AG09319 (cell line): ENCODE measurements at regions not wholly inside any gene's neighbourhood (a gene's known extent, or its start where the extent isn't known, plus 50 kb on each side); places are given as distances from the start of the nearest gene placed in this dataset.

Experiments
- DNase-seq: peaks from one replicate; pipeline ENCODE4 v3.0.0-alpha.2; 2010; ENCODE audit warnings: low read depth; ENCODE audit errors: extremely low read depth
- TF ChIP-seq, protein P1 (sequence below): IDR thresholded peaks from 2 replicates; pipeline ENCODE4 v1.5.1; 2011; ENCODE audit warnings: low read depth, mild to moderate bottlenecking, inconsistent platforms, low read length, moderate library complexity

DNA sequence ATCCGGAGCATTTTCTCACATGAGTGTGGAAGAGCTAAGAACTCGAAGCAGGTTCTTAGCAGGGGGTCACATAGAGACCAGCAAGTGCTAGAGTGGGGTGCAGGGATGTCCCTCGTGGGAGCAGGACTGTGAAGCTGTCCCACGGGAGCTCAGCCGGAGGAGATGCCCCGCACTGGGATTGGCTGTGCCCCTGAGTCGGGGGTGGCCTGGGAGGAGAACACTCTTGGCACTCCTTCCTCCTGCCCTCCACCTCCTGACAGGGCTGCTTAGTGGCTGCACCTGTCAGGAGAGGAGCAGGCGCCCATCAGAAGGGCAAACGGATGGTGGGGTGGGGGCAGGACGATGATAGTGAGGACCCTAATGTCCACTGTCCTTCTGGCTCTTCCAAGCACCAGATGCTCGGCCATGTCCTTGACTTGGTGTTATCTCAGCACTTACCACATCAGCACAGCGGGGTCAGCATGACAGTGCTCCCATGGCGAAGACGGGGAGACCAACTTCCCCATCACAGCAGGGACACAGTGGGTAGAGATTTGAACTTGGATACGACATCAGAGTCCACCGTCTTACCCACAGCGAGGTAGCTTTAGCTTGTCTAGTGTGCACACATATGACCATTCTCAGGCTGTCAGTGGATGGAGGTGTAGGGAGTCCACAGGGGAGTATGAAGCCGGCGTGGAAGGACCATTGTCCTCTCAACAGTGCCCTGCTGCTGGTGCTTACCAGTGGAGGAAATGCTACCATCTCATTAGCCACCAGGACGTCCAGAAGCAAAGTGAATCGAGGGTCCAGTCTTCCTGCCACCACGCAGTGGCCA, 142.5 kb upstream of the SHH start:
- DNase-seq: no peak
- TF ChIP-seq, protein P1, sequence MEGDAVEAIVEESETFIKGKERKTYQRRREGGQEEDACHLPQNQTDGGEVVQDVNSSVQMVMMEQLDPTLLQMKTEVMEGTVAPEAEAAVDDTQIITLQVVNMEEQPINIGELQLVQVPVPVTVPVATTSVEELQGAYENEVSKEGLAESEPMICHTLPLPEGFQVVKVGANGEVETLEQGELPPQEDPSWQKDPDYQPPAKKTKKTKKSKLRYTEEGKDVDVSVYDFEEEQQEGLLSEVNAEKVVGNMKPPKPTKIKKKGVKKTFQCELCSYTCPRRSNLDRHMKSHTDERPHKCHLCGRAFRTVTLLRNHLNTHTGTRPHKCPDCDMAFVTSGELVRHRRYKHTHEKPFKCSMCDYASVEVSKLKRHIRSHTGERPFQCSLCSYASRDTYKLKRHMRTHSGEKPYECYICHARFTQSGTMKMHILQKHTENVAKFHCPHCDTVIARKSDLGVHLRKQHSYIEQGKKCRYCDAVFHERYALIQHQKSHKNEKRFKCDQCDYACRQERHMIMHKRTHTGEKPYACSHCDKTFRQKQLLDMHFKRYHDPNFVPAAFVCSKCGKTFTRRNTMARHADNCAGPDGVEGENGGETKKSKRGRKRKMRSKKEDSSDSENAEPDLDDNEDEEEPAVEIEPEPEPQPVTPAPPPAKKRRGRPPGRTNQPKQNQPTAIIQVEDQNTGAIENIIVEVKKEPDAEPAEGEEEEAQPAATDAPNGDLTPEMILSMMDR: no peak

DNA sequence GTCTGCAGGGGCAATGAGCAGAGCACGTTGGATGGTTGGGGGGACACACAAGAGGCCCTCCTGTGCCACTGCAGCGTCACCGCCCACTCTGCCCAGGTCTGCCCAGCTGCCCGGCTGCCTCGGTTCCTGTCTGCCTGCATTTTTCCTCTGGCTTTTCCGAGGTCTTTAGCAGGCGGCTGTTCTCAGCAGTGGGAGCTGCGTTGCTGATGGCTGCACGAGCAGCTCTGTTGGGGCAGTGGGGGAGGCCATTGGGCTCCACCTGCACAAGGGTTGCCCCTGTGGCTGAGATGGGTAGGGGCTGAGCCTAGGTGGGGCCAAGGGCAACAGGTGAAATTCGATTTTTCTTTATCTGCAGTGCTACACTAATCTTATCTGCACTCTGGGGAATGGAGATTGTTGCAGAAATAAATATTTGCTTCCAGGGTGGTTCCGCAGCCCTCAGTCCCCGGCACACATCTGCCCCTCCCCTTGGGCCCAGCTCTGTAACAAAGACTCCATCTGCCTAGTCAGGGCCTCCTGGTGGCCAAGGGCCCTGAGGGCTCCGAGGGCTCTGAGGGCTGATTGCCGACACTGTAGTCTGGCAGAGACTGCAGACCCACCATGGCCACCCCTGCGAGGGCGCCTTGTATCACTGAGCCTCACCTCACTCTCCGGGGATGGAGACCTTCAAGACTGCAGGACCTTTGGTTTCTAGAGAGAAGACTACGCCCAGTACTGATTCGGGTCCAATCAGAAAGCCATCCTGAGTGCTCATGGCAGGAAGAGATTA, 141.7 kb upstream of the SHH start:
- no peak for DNase-seq
- TF ChIP-seq, protein P1: no peak

DNA sequence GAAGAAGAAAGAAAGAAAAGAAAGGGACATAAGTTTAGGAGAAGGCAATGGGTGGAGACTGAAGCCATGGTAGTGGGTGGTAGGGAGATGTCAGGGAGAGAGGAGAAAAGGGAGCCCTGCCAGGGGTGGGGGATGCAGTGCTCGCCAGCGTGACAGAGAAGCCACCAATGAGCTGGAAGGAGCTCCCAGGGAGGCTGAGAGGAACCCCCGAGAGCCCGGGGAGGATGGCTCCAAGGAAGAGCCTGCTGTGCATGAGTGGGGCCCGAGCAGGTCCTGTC, 141.2 kb upstream of the SHH start:
- no peak for DNase-seq
- TF ChIP-seq, protein P1: no peak

DNA sequence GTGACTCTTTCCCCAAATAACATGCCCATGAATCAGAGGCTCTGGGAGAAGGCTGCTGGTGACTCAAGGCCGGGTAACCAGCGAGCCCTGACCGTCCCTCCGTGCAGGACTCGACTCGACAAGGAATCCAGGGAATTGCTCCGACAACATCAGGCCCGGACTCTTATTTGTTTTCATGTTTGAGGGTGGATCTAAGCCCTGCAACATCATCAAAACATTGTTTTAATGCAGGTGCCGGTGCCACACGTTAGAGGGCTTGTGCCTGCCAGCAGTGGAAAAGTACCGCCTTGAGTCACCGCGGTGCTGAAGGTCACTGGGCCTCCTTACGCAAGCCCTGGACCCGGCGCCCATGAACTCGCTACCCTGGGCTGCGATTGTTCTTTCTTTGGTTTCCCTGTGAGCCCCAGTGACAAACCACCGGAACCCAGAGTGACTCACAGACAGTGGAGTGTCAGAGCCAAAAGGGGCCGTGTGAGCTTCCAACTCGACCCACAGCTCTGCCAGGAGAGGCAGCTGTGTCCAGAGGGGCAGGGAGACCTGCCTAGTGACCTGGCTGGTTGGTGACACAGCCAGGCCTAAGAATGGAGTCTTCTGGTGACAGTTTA, 139.4 kb upstream of the SHH start:
- no peak for DNase-seq
- TF ChIP-seq, protein P1: no peak

DNA sequence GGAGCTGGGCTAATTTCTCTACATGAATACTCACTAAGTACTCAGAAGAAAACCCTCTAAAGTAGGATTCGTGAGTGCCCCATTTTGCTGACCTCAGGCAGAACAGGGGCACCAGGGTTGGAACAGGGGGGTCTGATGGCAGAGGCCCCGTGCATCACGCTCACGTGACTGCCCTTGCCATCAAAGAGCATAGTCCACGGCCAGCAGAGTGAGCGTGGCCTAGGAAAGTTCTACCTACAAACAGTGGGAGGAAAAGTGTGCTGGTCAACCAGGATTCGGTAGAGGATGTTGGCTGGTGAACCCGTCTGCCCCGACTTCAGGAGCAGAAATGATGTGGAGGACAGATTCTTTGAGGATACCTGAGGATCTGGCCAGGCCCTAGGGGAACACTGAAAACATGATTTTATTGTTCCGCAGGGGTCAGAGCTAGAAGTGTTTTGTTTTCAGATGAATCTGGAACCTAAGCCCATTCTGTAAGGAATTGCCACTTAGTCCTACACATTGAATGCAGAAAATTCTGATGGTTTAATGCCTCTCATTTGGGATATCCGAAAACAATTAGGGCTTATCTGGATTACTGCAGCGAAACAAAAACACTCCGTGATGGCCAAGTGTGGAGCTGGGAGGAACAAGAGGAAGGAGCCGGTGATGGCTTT, 138.8 kb upstream of the SHH start:
- DNase-seq: no peak
- TF ChIP-seq, protein P1: no peak

DNA sequence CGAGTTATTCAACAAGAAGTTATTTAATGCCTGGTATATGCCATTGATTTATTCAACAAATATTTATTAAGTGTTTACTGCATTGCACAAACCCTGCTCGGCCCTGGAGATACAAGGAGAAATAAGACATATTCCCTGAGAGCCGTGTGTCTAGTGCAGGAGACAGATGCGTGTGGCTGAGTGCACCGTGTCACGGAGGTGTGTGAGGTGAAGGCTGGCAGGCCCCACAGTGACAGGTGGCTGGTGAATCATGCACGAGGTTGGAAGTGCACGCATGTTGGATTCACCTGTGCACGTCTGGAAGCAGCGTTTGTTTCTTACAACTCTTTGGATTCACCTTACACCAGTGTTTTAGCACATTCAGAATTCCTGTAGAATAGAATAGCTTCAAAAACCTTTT, 136.6 kb upstream of the SHH start:
- TF ChIP-seq, protein P1: no peak
- no peak for DNase-seq
